Neural cell (in vitro differentiated cells): ENCODE measurements at regions not wholly inside any gene's neighbourhood (a gene's known extent, or its start where the extent isn't known, plus 50 kb on each side); places are given as distances from the start of the nearest gene placed in this dataset.

Experiments
- H2AFZ ChIP-seq: fragments of 200-600, 300-800 bp; sonication (generic), shearing (Covaris generic); 2 replicates; pipeline ENCODE4 v1.6.0; 2014; ENCODE audit warnings: low read depth, mild to moderate bottlenecking, antibody characterized with exemption, low read length, moderate library complexity
- H3F3A ChIP-seq: fragments of 200-600 bp; shearing (Covaris generic); 2 replicates; pipeline ENCODE4 v1.6.1; 2016; ENCODE audit warnings: mild to moderate bottlenecking, moderate library complexity, mixed read lengths, antibody characterized with exemption, low read length; ENCODE audit not compliant: insufficient read depth, poor library complexity, severe bottlenecking
- H3K27ac ChIP-seq: fragments of 200-600, 300-800 bp; sonication (generic), shearing (Covaris generic); 2 replicates; pipeline ENCODE4 v1.5.1; 2014; ENCODE audit warnings: mild to moderate bottlenecking, low read length, moderate library complexity
- H3K27me3 ChIP-seq: fragments of 300-800, 200-600 bp; sonication (generic), shearing (Covaris generic); 2 replicates; pipeline ENCODE4 v1.6.0; 2014; ENCODE audit warnings: mild to moderate bottlenecking, low read depth, low read length, moderate library complexity; ENCODE audit not compliant: insufficient read depth
- H3K36me3 ChIP-seq: fragments of 300-800, 200-600 bp; sonication (generic), shearing (Covaris generic); 2 replicates; pipeline ENCODE4 v1.5.1; 2014; ENCODE audit warnings: mild to moderate bottlenecking, antibody characterized with exemption, low read length, moderate library complexity; ENCODE audit not compliant: insufficient read depth
- H3K4me2 ChIP-seq: fragments of 300-800, 200-600 bp; sonication (generic), shearing (Covaris generic); 2 replicates; pipeline ENCODE4 v1.6.0; 2014; ENCODE audit warnings: mild to moderate bottlenecking, low read length
- H3K4me3 ChIP-seq: fragments of 300-800, 200-600 bp; sonication (generic), shearing (Covaris generic); 2 replicates; pipeline ENCODE4 v1.5.1; 2014; ENCODE audit warnings: mild to moderate bottlenecking, low read length, moderate library complexity
- H3K79me2 ChIP-seq: fragments of 200-600 bp; shearing (Covaris generic); replicated peaks from 2 replicates; pipeline ENCODE4 v1.6.0; 2014; ENCODE audit warnings: mild to moderate bottlenecking, low read length, moderate library complexity; ENCODE audit not compliant: insufficient read depth
- H3K9ac ChIP-seq: fragments of 300-800, 200-600 bp; sonication (generic), shearing (Covaris generic); 2 replicates; pipeline ENCODE4 v1.6.1; 2016; ENCODE audit warnings: mild to moderate bottlenecking, low read length, mixed read lengths
- H3K9me2 ChIP-seq: fragments of 200-600 bp; shearing (Covaris generic); 2 replicates; pipeline ENCODE4 v1.6.1; 2016; ENCODE audit warnings: mild to moderate bottlenecking, low read length, mixed read lengths; ENCODE audit not compliant: insufficient read depth
- H3K9me3 ChIP-seq: fragments of 200-600, 300-800 bp; sonication (generic), shearing (Covaris generic); 2 replicates; pipeline ENCODE4 v1.6.1; 2016; ENCODE audit warnings: mild to moderate bottlenecking, mixed run types, low read length, moderate library complexity, mixed read lengths
- H4K20me1 ChIP-seq: fragments of 200-600 bp; shearing (Covaris generic); 2 replicates; pipeline ENCODE4 v1.6.1; 2016; ENCODE audit warnings: mild to moderate bottlenecking, mixed run types; ENCODE audit not compliant: insufficient read depth
- CTCF ChIP-seq: fragments of 450-650 bp; IDR thresholded peaks from 2 replicates; pipeline ENCODE4 v1.5.1; 2014; ENCODE audit warnings: antibody characterized with exemption, mild to moderate bottlenecking, moderate library complexity; ENCODE audit not compliant: poor library complexity, severe bottlenecking
- EP300 ChIP-seq: fragments of 450-650 bp; conservative IDR thresholded peaks from 2 replicates; pipeline ENCODE4 v1.6.1; 2014; ENCODE audit warnings: antibody characterized with exemption, mild to moderate bottlenecking, moderate library complexity; ENCODE audit not compliant: poor library complexity, severe bottlenecking
- EZH2 ChIP-seq: fragments of 200-600, 300-800 bp; shearing (Covaris generic), sonication (generic); IDR thresholded peaks from 2 replicates; pipeline ENCODE4 v1.6.1; 2014; ENCODE audit warnings: antibody characterized with exemption, low read length, borderline replicate concordance, mild to moderate bottlenecking; ENCODE audit not compliant: insufficient read depth, poor library complexity, severe bottlenecking
- MXI1 ChIP-seq: fragments of 450-650 bp; conservative IDR thresholded peaks from 2 replicates; pipeline ENCODE4 v1.6.1; 2014; ENCODE audit warnings: antibody characterized with exemption, mild to moderate bottlenecking; ENCODE audit not compliant: poor library complexity, severe bottlenecking
- POLR2AphosphoS5 ChIP-seq: IDR thresholded peaks from 2 replicates; pipeline ENCODE4 v1.6.1; 2012
- RAD21 ChIP-seq: fragments of 450-650 bp; conservative IDR thresholded peaks from 2 replicates; pipeline ENCODE4 v1.6.1; 2014; ENCODE audit warnings: antibody characterized with exemption, mild to moderate bottlenecking, moderate library complexity
- REST ChIP-seq: IDR thresholded peaks from 2 replicates; pipeline ENCODE4 v1.6.1; 2012; ENCODE audit warnings: borderline replicate concordance
- SMC3 ChIP-seq: fragments of 450-650 bp; conservative IDR thresholded peaks from 2 replicates; pipeline ENCODE4 v1.6.1; 2014; ENCODE audit warnings: antibody characterized with exemption, mild to moderate bottlenecking, moderate library complexity; ENCODE audit not compliant: poor library complexity
- TAF1 ChIP-seq: IDR thresholded peaks from 2 replicates; pipeline ENCODE4 v1.6.1; 2012; ENCODE audit warnings: low read depth

- no peaks in the 10 kb centered on the region for H3K27me3 ChIP-seq
- no peaks in the 10 kb centered on the region for H3F3A ChIP-seq
- no peak overlapping the region for H3K27ac ChIP-seq
- TF ChIP-seq RAD21 (no peak), CTCF (no peak), POLR2AphosphoS5 (no peak)
- no peak overlapping the region for H3K4me2 ChIP-seq
- H3K9me2 ChIP-seq, result no peaks in the 10 kb centered on the region
- no peaks in the 10 kb centered on the region for H4K20me1 ChIP-seq
- no peak overlapping the region for H3K9ac ChIP-seq
- no peaks in the 10 kb centered on the region for H3K36me3 ChIP-seq
- H3K9me3 ChIP-seq, result no peaks in the 10 kb centered on the region
- no peak overlapping the region for H3K4me3 ChIP-seq
- no peak overlapping the region for H2AFZ ChIP-seq
- no peaks in the 10 kb centered on the region for H3K79me2 ChIP-seq
Observed at GRCh38 chr1:239920214-239920613, 171.5 kb upstream of the FMN2 start.

GRCh38 chr1:239922778-239923522, 168.7 kb upstream of the FMN2 start:
- Histone ChIP-seq H3F3A (no peaks in the 10 kb centered on the region), H3K4me3 (no peak overlapping the region), H3K9ac (no peak overlapping the region), H3K27me3 (no peaks in the 10 kb centered on the region), H3K79me2 (no peaks in the 10 kb centered on the region), H4K20me1 (no peaks in the 10 kb centered on the region), H3K27ac (no peak overlapping the region), H2AFZ (no peak overlapping the region), H3K36me3 (no peaks in the 10 kb centered on the region), H3K9me3 (no peaks in the 10 kb centered on the region), H3K9me2 (no peaks in the 10 kb centered on the region), H3K4me2 (no peak overlapping the region)
- TF ChIP-seq CTCF (no peak), EP300 (no peak), SMC3 (no peak), REST (no peak), TAF1 (no peak), POLR2AphosphoS5 (no peak), MXI1 (no peak), RAD21 (no peak), EZH2 (no peak)
